GM12865 (cell line): ENCODE measurements at regions not wholly inside any gene's neighbourhood (a gene's known extent, or its start where the extent isn't known, plus 50 kb on each side); places are given as distances from the start of the nearest gene placed in this dataset.

Experiments
- DNase-seq: peaks from one replicate; pipeline ENCODE4 v3.0.0; 2010; ENCODE audit warnings: low read depth
- H3K4me3 ChIP-seq: 2 replicates; pipeline ENCODE4 v1.5.1; 2011; ENCODE audit warnings: mild to moderate bottlenecking, low read depth, low read length, control low read depth
- TF ChIP-seq, protein P1 (sequence below): IDR thresholded peaks from 2 replicates; pipeline ENCODE4 v1.5.1; 2011; ENCODE audit warnings: low read length, control low read depth, low read depth, inconsistent platforms; ENCODE audit not compliant: insufficient read depth; ENCODE audit errors: missing control alignments

DNA sequence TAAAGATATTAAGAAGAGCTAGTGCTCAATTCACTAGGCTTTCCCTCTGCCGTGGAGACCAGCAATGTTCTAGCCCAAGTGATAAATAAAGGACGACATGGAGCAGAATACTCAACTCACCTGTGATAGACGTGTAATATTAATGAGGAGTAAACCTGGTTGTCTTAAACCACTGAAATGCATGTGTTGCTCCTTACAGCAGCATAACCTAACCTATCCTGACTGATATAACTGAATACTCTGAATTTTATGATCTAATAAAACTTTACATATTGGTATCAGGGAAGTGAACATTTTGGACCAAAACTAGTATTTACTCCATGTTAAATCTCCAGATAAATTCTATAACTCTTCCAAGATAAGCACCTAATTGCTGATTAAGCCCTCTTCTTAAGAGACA is 531.0 kb downstream of the METTL4 start:
- H3K4me3 ChIP-seq, result no peak overlapping the region
- TF ChIP-seq, protein P1, sequence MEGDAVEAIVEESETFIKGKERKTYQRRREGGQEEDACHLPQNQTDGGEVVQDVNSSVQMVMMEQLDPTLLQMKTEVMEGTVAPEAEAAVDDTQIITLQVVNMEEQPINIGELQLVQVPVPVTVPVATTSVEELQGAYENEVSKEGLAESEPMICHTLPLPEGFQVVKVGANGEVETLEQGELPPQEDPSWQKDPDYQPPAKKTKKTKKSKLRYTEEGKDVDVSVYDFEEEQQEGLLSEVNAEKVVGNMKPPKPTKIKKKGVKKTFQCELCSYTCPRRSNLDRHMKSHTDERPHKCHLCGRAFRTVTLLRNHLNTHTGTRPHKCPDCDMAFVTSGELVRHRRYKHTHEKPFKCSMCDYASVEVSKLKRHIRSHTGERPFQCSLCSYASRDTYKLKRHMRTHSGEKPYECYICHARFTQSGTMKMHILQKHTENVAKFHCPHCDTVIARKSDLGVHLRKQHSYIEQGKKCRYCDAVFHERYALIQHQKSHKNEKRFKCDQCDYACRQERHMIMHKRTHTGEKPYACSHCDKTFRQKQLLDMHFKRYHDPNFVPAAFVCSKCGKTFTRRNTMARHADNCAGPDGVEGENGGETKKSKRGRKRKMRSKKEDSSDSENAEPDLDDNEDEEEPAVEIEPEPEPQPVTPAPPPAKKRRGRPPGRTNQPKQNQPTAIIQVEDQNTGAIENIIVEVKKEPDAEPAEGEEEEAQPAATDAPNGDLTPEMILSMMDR, result no peak
- DNase-seq, result no peak

DNA sequence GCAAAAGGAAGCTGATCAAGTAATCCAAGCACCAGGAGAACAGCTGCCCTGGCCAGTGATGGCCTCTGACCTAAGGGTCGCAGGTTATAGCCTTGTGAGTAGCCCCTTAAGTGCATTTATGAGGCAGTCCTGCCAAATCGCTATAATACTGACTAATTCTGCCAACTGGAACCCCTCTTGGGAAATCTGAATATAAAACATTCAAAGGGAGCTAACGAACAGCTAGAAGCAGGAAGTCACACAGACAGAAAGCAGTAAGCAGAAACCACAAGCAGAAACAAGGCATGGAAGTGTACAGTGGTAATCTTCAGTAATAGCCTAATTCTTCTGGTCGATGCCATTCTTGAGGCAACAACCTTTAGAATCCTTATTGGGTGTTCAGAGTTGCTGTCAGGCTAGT is 521.3 kb downstream of the METTL4 start:
- TF ChIP-seq, protein P1, result no peak
- DNase-seq, result no peak
- no peak overlapping the region for H3K4me3 ChIP-seq

DNA sequence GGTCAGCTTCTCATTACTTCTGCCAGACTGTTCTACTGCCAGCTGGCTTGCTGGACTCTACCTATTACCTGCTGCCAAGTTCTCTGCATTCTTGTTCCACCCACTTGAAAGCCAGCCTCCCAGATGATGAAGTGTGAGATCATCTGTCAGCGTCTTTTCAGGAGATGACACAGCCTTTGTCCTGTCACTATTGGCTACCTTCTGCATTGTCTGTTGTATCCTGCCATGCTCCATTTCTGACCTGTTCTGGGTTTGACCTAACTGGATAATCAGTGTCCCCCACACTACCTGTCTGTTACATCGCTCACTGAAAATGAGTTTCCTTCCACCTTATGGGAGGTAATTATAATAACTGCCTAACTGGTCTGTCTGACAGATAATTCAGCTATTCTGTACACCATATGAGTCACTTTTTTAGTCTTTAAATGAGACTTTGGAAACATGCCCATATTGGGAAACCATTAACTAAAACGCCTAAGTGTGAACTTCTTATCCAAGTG is 520.6 kb downstream of the METTL4 start:
- no peak for DNase-seq
- TF ChIP-seq, protein P1, result no peak
- no peak overlapping the region for H3K4me3 ChIP-seq

DNA sequence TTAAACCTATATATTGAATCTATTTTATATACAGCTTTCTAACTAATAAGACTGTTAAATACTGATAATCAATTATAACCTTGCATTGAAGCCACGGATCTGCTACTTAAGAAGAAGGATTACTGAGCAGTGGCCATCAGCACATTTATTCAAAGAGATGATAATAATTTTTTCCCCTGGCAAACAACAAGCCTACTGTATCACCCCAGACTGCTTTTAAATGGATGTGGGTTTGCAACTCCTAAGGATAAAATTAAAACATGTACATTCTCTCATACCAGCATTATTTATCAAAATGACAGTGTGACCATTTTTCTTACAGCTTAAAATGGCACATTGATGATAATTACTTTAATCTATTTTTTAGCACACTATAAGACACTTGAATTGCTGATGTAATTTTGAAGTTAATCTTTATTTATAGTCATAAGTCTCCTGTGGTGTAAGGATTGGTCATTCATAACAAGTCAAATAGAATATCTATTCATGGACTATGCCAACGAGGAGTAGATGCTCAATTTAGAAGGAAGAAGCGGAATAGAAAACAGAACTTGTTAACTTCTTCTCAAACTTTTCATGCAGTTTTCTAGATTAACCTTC is 517.7 kb downstream of the METTL4 start:
- TF ChIP-seq, protein P1, result no peak
- H3K4me3 ChIP-seq, result no peak overlapping the region
- DNase-seq, result no peak

DNA sequence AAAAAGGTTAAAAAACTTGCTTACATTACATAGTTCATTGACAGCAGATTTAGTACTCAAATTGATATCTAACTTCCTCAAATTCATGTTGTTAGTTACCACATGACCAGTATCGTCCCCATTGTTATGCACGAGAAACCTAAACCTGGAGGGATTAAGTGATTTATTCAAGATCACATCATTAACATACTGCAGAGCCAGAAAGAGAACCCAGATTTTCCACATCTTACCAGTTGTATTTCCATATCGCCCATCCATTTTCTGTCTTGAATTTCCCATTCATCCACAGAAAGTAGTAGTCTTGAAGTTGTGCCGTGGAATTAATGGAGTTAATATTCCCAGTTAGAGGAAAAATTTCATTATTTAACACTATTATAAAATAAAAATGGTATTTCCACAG is 512.0 kb downstream of the METTL4 start:
- no peak for DNase-seq
- TF ChIP-seq, protein P1, result no peak

GRCh38 chr18:2060086-2060485 is 511.2 kb downstream of the METTL4 start:
- DNase-seq, result no peak
- TF ChIP-seq, protein P1, result no peak
- no peak overlapping the region for H3K4me3 ChIP-seq

More for the DNA sequence above, 512.0 kb downstream of the METTL4 start:
- H3K4me3 ChIP-seq, result no peak overlapping the region

- DNase-seq, result no peak
- TF ChIP-seq, protein P1, result no peak
- H3K4me3 ChIP-seq, result no peak overlapping the region
Observed at GRCh38 chr18:2070631-2071030, 500.7 kb downstream of the METTL4 start.
